ENCODE measurements at regions not wholly inside any gene's neighbourhood (a gene's known extent, or its start where the extent isn't known, plus 50 kb on each side); places are given as distances from the start of the nearest gene placed in this dataset.

DNA sequence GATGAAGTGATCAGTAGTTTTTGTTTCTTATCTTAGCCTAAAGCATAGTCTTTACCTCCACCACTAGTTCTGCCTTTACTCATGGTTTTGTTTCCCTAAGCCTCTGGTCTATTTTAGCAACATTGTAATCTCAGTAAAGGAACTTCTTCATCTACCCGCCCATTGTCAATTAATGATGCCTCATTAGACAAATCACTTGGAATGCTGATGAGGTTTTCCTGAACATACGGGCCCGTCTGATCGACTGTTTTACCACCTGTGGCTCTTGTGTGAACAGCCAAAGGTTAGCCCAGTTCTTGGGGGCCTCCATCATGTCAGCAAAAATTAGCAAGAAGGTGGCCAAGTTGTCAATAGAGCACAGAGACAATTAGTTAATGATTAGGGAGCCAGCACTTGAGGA, 470.1 kb upstream of the ARRDC4 start (continued):
- no peak for TF ChIP-seq ZNF416 (CRISPR knock-in tag; IDR thresholded peaks at IDR 0.05)
- TF ChIP-seq FOXP1 (CRISPR knock-in tag; IDR thresholded peaks at IDR 0.05; ENCODE audit: borderline replicate concordance), result no peak

DNA sequence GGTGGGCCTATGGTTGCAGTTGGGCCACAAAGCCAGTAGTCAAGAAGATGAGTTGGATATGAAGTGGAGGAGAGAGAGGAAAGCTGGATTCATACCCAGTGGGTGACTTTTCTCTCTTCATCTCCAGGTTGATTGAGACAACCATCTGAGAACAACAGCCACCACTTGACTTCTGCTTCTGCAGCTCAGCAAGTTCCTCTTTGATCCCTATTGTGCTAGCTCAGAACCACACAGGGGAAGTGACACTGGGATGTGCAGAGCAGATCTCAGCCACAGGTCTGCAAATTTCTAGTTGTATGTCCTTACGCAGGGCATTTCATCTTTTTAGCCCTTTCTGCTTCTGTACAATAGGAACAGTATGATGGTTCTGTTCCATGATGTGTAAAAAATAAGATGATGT, 459.2 kb upstream of the ARRDC4 start:
- TF ChIP-seq ZNF671 (CRISPR knock-in tag; IDR thresholded peaks at IDR 0.05) (no peak), TCF7 (CRISPR knock-in tag; IDR thresholded peaks at IDR 0.05; ENCODE audit: low read depth) (no peak), TEAD1 (CRISPR knock-in tag; IDR thresholded peaks at IDR 0.05) (no peak), NFYB (CRISPR knock-in tag; conservative IDR thresholded peaks at IDR 0.05; ENCODE audit: low read depth) (no peak), FOXP1 (CRISPR knock-in tag; IDR thresholded peaks at IDR 0.05; ENCODE audit: borderline replicate concordance) (no peak), FOXK1 (CRISPR knock-in tag; IDR thresholded peaks at IDR 0.05) (no peak), CBFB (CRISPR knock-in tag; IDR thresholded peaks at IDR 0.05; ENCODE audit: low read depth) (no peak), ZNF121 (CRISPR knock-in tag; IDR thresholded peaks at IDR 0.05) (no peak), IRF2 (CRISPR knock-in tag; IDR thresholded peaks at IDR 0.05; ENCODE audit: borderline replicate concordance, low read depth) (no peak), CREM (CRISPR knock-in tag; IDR thresholded peaks at IDR 0.05) (no peak)
- TF ChIP-seq, protein P1, sequence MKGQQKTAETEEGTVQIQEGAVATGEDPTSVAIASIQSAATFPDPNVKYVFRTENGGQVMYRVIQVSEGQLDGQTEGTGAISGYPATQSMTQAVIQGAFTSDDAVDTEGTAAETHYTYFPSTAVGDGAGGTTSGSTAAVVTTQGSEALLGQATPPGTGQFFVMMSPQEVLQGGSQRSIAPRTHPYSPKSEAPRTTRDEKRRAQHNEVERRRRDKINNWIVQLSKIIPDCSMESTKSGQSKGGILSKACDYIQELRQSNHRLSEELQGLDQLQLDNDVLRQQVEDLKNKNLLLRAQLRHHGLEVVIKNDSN (CRISPR knock-in tag; IDR thresholded peaks at IDR 0.05), result no peak
- TF ChIP-seq, protein P2, sequence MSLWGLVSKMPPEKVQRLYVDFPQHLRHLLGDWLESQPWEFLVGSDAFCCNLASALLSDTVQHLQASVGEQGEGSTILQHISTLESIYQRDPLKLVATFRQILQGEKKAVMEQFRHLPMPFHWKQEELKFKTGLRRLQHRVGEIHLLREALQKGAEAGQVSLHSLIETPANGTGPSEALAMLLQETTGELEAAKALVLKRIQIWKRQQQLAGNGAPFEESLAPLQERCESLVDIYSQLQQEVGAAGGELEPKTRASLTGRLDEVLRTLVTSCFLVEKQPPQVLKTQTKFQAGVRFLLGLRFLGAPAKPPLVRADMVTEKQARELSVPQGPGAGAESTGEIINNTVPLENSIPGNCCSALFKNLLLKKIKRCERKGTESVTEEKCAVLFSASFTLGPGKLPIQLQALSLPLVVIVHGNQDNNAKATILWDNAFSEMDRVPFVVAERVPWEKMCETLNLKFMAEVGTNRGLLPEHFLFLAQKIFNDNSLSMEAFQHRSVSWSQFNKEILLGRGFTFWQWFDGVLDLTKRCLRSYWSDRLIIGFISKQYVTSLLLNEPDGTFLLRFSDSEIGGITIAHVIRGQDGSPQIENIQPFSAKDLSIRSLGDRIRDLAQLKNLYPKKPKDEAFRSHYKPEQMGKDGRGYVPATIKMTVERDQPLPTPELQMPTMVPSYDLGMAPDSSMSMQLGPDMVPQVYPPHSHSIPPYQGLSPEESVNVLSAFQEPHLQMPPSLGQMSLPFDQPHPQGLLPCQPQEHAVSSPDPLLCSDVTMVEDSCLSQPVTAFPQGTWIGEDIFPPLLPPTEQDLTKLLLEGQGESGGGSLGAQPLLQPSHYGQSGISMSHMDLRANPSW (CRISPR knock-in tag; conservative IDR thresholded peaks at IDR 0.05; ENCODE audit: low read depth), result no peak
- no peak overlapping the region for H3K4me3 Mint-ChIP-seq
- no peaks in the 10 kb centered on the region for H3K36me3 Mint-ChIP-seq
- no peak for ATAC-seq
- DNase-seq (ENCODE audit: low spot score), result no peak
- no peak overlapping the region for H3K27ac Mint-ChIP-seq
- ChIA-PET POLR2A (no interaction called here), CTCF (interaction anchor here (0.5 to 0.9 kb wide), 2 partner anchors 110 to 255 kb away, joined by 3 to 5 read pairs; no protein-coding TSS in a partner anchor)
- no peaks in the 10 kb centered on the region; the same call in 1 of the 2 replicates for H3K27me3 Mint-ChIP-seq (ENCODE audit: low read depth)
- peaks cover 7% of the 10 kb centered on the region for H3K9me3 Mint-ChIP-seq
- no peaks in the 10 kb centered on the region for H3K4me1 Mint-ChIP-seq

DNA sequence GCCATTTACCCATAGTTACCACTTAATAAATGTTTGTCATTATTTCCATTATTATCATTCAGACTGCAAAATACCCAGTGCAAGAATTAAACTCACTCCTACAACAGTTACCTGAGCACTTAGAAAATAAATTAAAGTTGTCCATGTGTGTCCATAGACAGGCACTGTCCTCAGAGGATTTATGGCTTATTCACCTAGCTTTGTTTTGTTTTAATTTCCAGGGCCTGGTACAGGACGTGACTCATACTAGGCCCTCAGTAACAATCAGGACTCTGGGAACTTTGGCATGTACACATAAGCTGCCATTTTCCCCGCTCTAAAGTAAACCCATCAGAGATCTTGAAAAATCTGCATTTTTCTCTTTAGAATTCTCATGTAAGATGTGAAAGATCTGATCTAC, 458.5 kb upstream of the ARRDC4 start:
- Mint-ChIP-seq H3K4me3 (no peak overlapping the region), H3K27ac (no peak overlapping the region), H3K36me3 (no peaks in the 10 kb centered on the region), H3K9me3 (peaks cover 7% of the 10 kb centered on the region), H3K27me3 (ENCODE audit: low read depth) (no peaks in the 10 kb centered on the region; the same call in 1 of the 2 replicates), H3K4me1 (no peaks in the 10 kb centered on the region)
- ATAC-seq, result no peak
- no peak for DNase-seq (ENCODE audit: low spot score)
- POLR2A ChIA-PET, result no interaction called here
- TF ChIP-seq SOX15 (CRISPR knock-in tag; IDR thresholded peaks at IDR 0.05), result no peak
- no peak for TF ChIP-seq JUN (CRISPR knock-in tag; IDR thresholded peaks at IDR 0.05)
- TF ChIP-seq, protein P3, sequence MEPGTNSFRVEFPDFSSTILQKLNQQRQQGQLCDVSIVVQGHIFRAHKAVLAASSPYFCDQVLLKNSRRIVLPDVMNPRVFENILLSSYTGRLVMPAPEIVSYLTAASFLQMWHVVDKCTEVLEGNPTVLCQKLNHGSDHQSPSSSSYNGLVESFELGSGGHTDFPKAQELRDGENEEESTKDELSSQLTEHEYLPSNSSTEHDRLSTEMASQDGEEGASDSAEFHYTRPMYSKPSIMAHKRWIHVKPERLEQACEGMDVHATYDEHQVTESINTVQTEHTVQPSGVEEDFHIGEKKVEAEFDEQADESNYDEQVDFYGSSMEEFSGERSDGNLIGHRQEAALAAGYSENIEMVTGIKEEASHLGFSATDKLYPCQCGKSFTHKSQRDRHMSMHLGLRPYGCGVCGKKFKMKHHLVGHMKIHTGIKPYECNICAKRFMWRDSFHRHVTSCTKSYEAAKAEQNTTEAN (CRISPR knock-in tag; IDR thresholded peaks at IDR 0.05), result no peak
- TF ChIP-seq TEAD4 (CRISPR knock-in tag; IDR thresholded peaks at IDR 0.05), result no peak
- no peak for TF ChIP-seq NFYB (CRISPR knock-in tag; conservative IDR thresholded peaks at IDR 0.05; ENCODE audit: low read depth)
- no peak for TF ChIP-seq EMX1 (CRISPR knock-in tag; IDR thresholded peaks at IDR 0.05)
- TF ChIP-seq, protein P4, sequence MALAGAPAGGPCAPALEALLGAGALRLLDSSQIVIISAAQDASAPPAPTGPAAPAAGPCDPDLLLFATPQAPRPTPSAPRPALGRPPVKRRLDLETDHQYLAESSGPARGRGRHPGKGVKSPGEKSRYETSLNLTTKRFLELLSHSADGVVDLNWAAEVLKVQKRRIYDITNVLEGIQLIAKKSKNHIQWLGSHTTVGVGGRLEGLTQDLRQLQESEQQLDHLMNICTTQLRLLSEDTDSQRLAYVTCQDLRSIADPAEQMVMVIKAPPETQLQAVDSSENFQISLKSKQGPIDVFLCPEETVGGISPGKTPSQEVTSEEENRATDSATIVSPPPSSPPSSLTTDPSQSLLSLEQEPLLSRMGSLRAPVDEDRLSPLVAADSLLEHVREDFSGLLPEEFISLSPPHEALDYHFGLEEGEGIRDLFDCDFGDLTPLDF (CRISPR knock-in tag; IDR thresholded peaks at IDR 0.05), result no peak
- TF ChIP-seq NR1H2 (CRISPR knock-in tag; IDR thresholded peaks at IDR 0.05), result no peak
- TF ChIP-seq, protein P5, sequence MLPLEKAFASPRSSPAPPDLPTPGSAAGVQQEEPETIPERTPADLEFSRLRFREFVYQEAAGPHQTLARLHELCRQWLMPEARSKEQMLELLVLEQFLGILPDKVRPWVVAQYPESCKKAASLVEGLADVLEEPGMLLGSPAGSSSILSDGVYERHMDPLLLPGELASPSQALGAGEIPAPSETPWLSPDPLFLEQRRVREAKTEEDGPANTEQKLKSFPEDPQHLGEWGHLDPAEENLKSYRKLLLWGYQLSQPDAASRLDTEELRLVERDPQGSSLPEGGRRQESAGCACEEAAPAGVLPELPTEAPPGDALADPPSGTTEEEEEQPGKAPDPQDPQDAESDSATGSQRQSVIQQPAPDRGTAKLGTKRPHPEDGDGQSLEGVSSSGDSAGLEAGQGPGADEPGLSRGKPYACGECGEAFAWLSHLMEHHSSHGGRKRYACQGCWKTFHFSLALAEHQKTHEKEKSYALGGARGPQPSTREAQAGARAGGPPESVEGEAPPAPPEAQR (CRISPR knock-in tag; IDR thresholded peaks at IDR 0.05), result no peak
- TF ChIP-seq, protein P6, sequence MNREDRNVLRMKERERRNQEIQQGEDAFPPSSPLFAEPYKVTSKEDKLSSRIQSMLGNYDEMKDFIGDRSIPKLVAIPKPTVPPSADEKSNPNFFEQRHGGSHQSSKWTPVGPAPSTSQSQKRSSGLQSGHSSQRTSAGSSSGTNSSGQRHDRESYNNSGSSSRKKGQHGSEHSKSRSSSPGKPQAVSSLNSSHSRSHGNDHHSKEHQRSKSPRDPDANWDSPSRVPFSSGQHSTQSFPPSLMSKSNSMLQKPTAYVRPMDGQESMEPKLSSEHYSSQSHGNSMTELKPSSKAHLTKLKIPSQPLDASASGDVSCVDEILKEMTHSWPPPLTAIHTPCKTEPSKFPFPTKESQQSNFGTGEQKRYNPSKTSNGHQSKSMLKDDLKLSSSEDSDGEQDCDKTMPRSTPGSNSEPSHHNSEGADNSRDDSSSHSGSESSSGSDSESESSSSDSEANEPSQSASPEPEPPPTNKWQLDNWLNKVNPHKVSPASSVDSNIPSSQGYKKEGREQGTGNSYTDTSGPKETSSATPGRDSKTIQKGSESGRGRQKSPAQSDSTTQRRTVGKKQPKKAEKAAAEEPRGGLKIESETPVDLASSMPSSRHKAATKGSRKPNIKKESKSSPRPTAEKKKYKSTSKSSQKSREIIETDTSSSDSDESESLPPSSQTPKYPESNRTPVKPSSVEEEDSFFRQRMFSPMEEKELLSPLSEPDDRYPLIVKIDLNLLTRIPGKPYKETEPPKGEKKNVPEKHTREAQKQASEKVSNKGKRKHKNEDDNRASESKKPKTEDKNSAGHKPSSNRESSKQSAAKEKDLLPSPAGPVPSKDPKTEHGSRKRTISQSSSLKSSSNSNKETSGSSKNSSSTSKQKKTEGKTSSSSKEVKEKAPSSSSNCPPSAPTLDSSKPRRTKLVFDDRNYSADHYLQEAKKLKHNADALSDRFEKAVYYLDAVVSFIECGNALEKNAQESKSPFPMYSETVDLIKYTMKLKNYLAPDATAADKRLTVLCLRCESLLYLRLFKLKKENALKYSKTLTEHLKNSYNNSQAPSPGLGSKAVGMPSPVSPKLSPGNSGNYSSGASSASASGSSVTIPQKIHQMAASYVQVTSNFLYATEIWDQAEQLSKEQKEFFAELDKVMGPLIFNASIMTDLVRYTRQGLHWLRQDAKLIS (CRISPR knock-in tag; IDR thresholded peaks at IDR 0.05; ENCODE audit: borderline replicate concordance), result no peak
- CTCF ChIA-PET, result no interaction called here

Measured in WTC11 (cell line).